Neural progenitor cell (in vitro differentiated cells): ENCODE measurements at regions not wholly inside any gene's neighbourhood (a gene's known extent, or its start where the extent isn't known, plus 50 kb on each side); places are given as distances from the start of the nearest gene placed in this dataset.
A peak's percentile ranks its signal among the peaks of the same experiment; 100 is the strongest.

Experiments used
- DNase-seq: peaks from one replicate; pipeline ENCODE4 v3.0.0-alpha.2; 2016; ENCODE audit warnings: low spot score
- H2AFZ ChIP-seq: fragments of 200-600 bp; sonication (generic); replicated peaks from 2 replicates; pipeline ENCODE4 v1.6.1; 2016; ENCODE audit warnings: antibody characterized with exemption
- H3F3A ChIP-seq: fragments of 200-600 bp; sonication (generic); 2 replicates; pipeline ENCODE4 v1.6.1; 2016; ENCODE audit warnings: antibody characterized with exemption, low read depth
- H3K27ac ChIP-seq: fragments of 200-600 bp; sonication (generic); 2 replicates; pipeline ENCODE4 v1.5.1; 2016; ENCODE audit warnings: mild to moderate bottlenecking
- H3K27me3 ChIP-seq: fragments of 200-600 bp; sonication (generic); 2 replicates; pipeline ENCODE4 v1.6.1; 2016; ENCODE audit warnings: mild to moderate bottlenecking, moderate library complexity
- H3K36me3 ChIP-seq: fragments of 200-600 bp; sonication (generic); 2 replicates; pipeline ENCODE4 v1.5.1; 2016
- H3K4me1 ChIP-seq: fragments of 200-600 bp; sonication (generic); 2 replicates; pipeline ENCODE4 v1.6.1; 2016; ENCODE audit warnings: mixed run types
- H3K4me2 ChIP-seq: fragments of 200-600 bp; sonication (generic); 2 replicates; pipeline ENCODE4 v1.6.1; 2016
- H3K4me3 ChIP-seq: fragments of 200-600 bp; sonication (generic); 2 replicates; pipeline ENCODE4 v1.5.1; 2016
- H3K79me2 ChIP-seq: fragments of 200-600 bp; sonication (generic); 2 replicates; pipeline ENCODE4 v1.6.1; 2016; ENCODE audit warnings: low read depth
- H3K9ac ChIP-seq: fragments of 200-600 bp; sonication (generic); 2 replicates; pipeline ENCODE4 v1.6.1; 2016
- H3K9me3 ChIP-seq: fragments of 200-600 bp; sonication (generic); 2 replicates; pipeline ENCODE4 v1.5.1; 2016; ENCODE audit warnings: low read depth
- H4K20me1 ChIP-seq: fragments of 200-600 bp; sonication (generic); 2 replicates; pipeline ENCODE4 v1.6.1; 2016; ENCODE audit warnings: low read depth
- H3K27ac Mint-ChIP-seq: 3 replicates; pipeline ENCODE4 v1.8.0; 2021; ENCODE audit warnings: mixed read lengths
- H3K27me3 Mint-ChIP-seq: 2 replicates; pipeline ENCODE4 v1.8.0; 2022; ENCODE audit warnings: low read depth, mild to moderate bottlenecking, inconsistent platforms, moderate library complexity, mixed read lengths; ENCODE audit not compliant: insufficient read depth
- H3K36me3 Mint-ChIP-seq: 3 replicates; pipeline ENCODE4 v1.8.0; 2021; ENCODE audit warnings: mixed read lengths
- H3K4me1 Mint-ChIP-seq: 3 replicates; pipeline ENCODE4 v1.8.0; 2021; ENCODE audit warnings: mixed read lengths
- H3K4me3 Mint-ChIP-seq: 3 replicates; pipeline ENCODE4 v1.8.0; 2021; ENCODE audit warnings: mild to moderate bottlenecking, moderate library complexity, mixed read lengths
- H3K9me3 Mint-ChIP-seq: 3 replicates; pipeline ENCODE4 v1.8.0; 2020; ENCODE audit warnings: mixed read lengths
- EZH2 ChIP-seq: fragments of 200-600 bp; sonication (generic); IDR thresholded peaks from 2 replicates; pipeline ENCODE4 v1.6.1; 2017; ENCODE audit warnings: antibody characterized with exemption, mild to moderate bottlenecking, moderate library complexity
- EZH2phosphoT487 ChIP-seq: fragments of 200-600 bp; sonication (generic); IDR thresholded peaks from 2 replicates; pipeline ENCODE4 v1.6.1; 2017; ENCODE audit warnings: antibody characterized with exemption
- TF ChIP-seq, protein P1 (sequence below): fragments of 200-600 bp; sonication (generic); IDR thresholded peaks from 2 replicates; pipeline ENCODE4 v1.5.1; 2017; ENCODE audit warnings: antibody characterized with exemption, mild to moderate bottlenecking

- no peak overlapping the region for H2AFZ ChIP-seq
- peaks cover 9% of the 10 kb centered on the region for H3F3A ChIP-seq
- no peaks in the 10 kb centered on the region for H3K36me3 Mint-ChIP-seq
- H3K27ac ChIP-seq, result no peak overlapping the region
- H3K9me3 Mint-ChIP-seq, result peaks cover 25% of the 10 kb centered on the region
- peaks cover 31% of the 10 kb centered on the region for H3K4me1 Mint-ChIP-seq
- H3K27me3 Mint-ChIP-seq, result no peaks in the 10 kb centered on the region
- H3K27ac Mint-ChIP-seq, result no peak overlapping the region
- H3K9ac ChIP-seq, result no peak overlapping the region
- H3K4me3 ChIP-seq, result no peak overlapping the region
- no peaks in the 10 kb centered on the region for H3K79me2 ChIP-seq
- H3K4me3 Mint-ChIP-seq, result no peak overlapping the region
- H3K36me3 ChIP-seq, result no peaks in the 10 kb centered on the region
- no peaks in the 10 kb centered on the region for H3K27me3 ChIP-seq
- no peaks in the 10 kb centered on the region for H4K20me1 ChIP-seq
- H3K4me2 ChIP-seq, result no peak overlapping the region
- TF ChIP-seq, protein P1, sequence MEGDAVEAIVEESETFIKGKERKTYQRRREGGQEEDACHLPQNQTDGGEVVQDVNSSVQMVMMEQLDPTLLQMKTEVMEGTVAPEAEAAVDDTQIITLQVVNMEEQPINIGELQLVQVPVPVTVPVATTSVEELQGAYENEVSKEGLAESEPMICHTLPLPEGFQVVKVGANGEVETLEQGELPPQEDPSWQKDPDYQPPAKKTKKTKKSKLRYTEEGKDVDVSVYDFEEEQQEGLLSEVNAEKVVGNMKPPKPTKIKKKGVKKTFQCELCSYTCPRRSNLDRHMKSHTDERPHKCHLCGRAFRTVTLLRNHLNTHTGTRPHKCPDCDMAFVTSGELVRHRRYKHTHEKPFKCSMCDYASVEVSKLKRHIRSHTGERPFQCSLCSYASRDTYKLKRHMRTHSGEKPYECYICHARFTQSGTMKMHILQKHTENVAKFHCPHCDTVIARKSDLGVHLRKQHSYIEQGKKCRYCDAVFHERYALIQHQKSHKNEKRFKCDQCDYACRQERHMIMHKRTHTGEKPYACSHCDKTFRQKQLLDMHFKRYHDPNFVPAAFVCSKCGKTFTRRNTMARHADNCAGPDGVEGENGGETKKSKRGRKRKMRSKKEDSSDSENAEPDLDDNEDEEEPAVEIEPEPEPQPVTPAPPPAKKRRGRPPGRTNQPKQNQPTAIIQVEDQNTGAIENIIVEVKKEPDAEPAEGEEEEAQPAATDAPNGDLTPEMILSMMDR, result no peak
- peak; percentile 19 for DNase-seq
- H3K4me1 ChIP-seq, result peaks cover 30% of the 10 kb centered on the region
- H3K9me3 ChIP-seq, result no peaks in the 10 kb centered on the region
Measured at GRCh38 chr13:106367361-106367971, 168.0 kb downstream of the EFNB2 start.

DNA sequence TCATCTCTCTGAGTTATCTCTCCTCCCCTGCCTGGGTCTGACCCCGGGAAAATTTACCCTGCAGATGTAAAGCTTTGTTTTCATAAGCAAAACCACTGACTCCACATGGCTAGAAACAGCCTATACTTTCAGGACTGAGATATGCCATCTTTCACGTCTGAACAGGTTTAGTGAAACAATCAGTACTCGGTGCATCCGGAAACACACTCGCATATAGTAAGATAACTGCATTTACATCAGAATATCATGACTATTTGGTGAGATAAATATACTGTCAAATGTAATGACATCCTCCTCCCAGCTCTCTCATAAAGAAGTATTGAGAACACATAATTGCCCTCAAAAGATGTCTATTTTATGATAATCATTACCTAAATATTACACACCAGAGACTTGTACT is 172.8 kb downstream of the EFNB2 start:
- Histone ChIP-seq H3F3A (peaks cover under 1% of the 10 kb centered on the region), H3K9ac (no peak overlapping the region), H3K36me3 (no peaks in the 10 kb centered on the region), H3K4me1 (peaks cover 9% of the 10 kb centered on the region), H3K27ac (no peak overlapping the region), H3K9me3 (no peaks in the 10 kb centered on the region), H3K79me2 (no peaks in the 10 kb centered on the region), H4K20me1 (no peaks in the 10 kb centered on the region), H3K4me2 (no peak overlapping the region), H3K4me3 (no peak overlapping the region), H2AFZ (no peak overlapping the region), H3K27me3 (no peaks in the 10 kb centered on the region)
- Mint-ChIP-seq H3K27ac (no peak overlapping the region), H3K27me3 (peaks cover 10% of the 10 kb centered on the region), H3K9me3 (peaks cover 50% of the 10 kb centered on the region), H3K4me1 (peaks cover 14% of the 10 kb centered on the region), H3K4me3 (no peak overlapping the region), H3K36me3 (peaks cover 9% of the 10 kb centered on the region)
- DNase-seq, result no peak
- TF ChIP-seq, protein P1, result no peak
- TF ChIP-seq EZH2phosphoT487 (no peak), EZH2 (no peak)

DNA sequence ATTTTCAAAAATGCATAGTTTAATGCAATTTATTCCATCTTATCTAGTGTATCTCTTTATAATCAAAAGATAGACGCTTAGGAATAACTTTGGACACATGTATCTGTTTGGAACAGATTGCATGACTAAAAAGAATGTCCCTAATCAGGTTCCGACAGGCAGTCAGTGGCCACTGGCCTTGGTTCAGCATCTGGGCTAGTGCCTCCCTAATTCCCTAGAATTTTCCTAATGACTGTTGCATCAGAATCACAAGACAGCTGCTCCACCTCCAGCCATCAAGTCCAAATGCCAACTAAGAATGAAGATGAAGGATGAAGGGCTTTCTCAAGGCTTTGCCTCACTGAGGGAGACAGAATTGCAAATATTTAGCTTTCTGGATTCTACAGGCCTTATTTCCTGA is 173.8 kb downstream of the EFNB2 start:
- no peak overlapping the region for H3K4me2 ChIP-seq
- Mint-ChIP-seq H3K27me3 (peaks cover 10% of the 10 kb centered on the region), H3K9me3 (peaks cover 45% of the 10 kb centered on the region), H3K4me3 (no peak overlapping the region), H3K36me3 (peaks cover 9% of the 10 kb centered on the region), H3K4me1 (peaks cover 14% of the 10 kb centered on the region), H3K27ac (no peak overlapping the region)
- H3F3A ChIP-seq, result peaks cover 11% of the 10 kb centered on the region
- no peaks in the 10 kb centered on the region for H3K36me3 ChIP-seq
- no peak overlapping the region for H3K4me3 ChIP-seq
- no peaks in the 10 kb centered on the region for H3K79me2 ChIP-seq
- no peaks in the 10 kb centered on the region for H3K9me3 ChIP-seq
- DNase-seq, result no peak
- TF ChIP-seq EZH2, result no peak
- H3K27me3 ChIP-seq, result no peaks in the 10 kb centered on the region
- H4K20me1 ChIP-seq, result no peaks in the 10 kb centered on the region
- no peak overlapping the region for H3K27ac ChIP-seq
- no peak overlapping the region for H3K9ac ChIP-seq
- no peak overlapping the region for H2AFZ ChIP-seq
- H3K4me1 ChIP-seq, result peaks cover 12% of the 10 kb centered on the region

- peaks cover 14% of the 10 kb centered on the region for H3K36me3 Mint-ChIP-seq
- H3K27me3 ChIP-seq, result no peaks in the 10 kb centered on the region
- no peaks in the 10 kb centered on the region for H3K9me3 ChIP-seq
- H3K27ac ChIP-seq, result no peak overlapping the region
- H3K27me3 Mint-ChIP-seq, result peaks cover 10% of the 10 kb centered on the region
- peaks cover 14% of the 10 kb centered on the region for H3K4me1 ChIP-seq
- H3K4me3 ChIP-seq, result no peak overlapping the region
- peaks cover 13% of the 10 kb centered on the region for H3F3A ChIP-seq
- H3K9me3 Mint-ChIP-seq, result peaks cover 36% of the 10 kb centered on the region
- H3K4me3 Mint-ChIP-seq, result no peak overlapping the region
- H3K27ac Mint-ChIP-seq, result peak overlapping the region; percentile 8
- peak; percentile 16 for DNase-seq
- TF ChIP-seq, protein P1, result no peak
- TF ChIP-seq EZH2, result no peak
- TF ChIP-seq EZH2phosphoT487, result no peak
- no peaks in the 10 kb centered on the region for H4K20me1 ChIP-seq
- no peaks in the 10 kb centered on the region for H3K79me2 ChIP-seq
- H3K36me3 ChIP-seq, result no peaks in the 10 kb centered on the region
- no peak overlapping the region for H2AFZ ChIP-seq
- no peak overlapping the region for H3K4me2 ChIP-seq
- H3K9ac ChIP-seq, result no peak overlapping the region
- peaks cover 37% of the 10 kb centered on the region for H3K4me1 Mint-ChIP-seq
Measured at GRCh38 chr13:106357198-106357597, 178.3 kb downstream of the EFNB2 start.
